ENCODE measurements at regions not wholly inside any gene's neighbourhood (a gene's known extent, or its start where the extent isn't known, plus 50 kb on each side); places are given as distances from the start of the nearest gene placed in this dataset.
A peak's percentile ranks its signal among the peaks of the same experiment; 100 is the strongest.
"Not testable (repeated sequence)": the region's sequence is repeated elsewhere in the genome, so short reads cannot be mapped to it uniquely, and the experiment has no call there.

GRCh38 chr13:64617231-64617630 is 2612.9 kb downstream of the PCDH9 start:
- DNase-seq: no peak

GRCh38 chr13:64591971-64592370 is 2638.2 kb downstream of the PCDH9 start:
- peak; percentile 0 for DNase-seq

GRCh38 chr13:64579331-64579730 is 2650.8 kb downstream of the PCDH9 start:
- DNase-seq: no peak

- DNase-seq: no peak
These were observed 2661.4 kb downstream of the PCDH9 start for GRCh38 chr13:64568748-64569147.

- DNase-seq: not testable (repeated sequence)
These were observed 2672.1 kb downstream of the PCDH9 start for GRCh38 chr13:64558031-64558430.

GRCh38 chr13:64556376-64556775 is 2673.8 kb downstream of the PCDH9 start:
- no peak for DNase-seq

GRCh38 chr13:64553411-64554129 is 2676.6 kb downstream of the PCDH9 start:
- DNase-seq: peak; percentile 11

GRCh38 chr13:64551755-64552154 is 2678.4 kb downstream of the PCDH9 start:
- no peak for DNase-seq

GRCh38 chr13:64546371-64546770 is 2683.8 kb downstream of the PCDH9 start:
- no peak for DNase-seq

- DNase-seq: no peak
These were observed 2689.2 kb downstream of the PCDH9 start for GRCh38 chr13:64540976-64541375.

- no peak for DNase-seq
These were observed 2689.7 kb downstream of the PCDH9 start for GRCh38 chr13:64540468-64540867.

- no peak for DNase-seq
These were observed 2691.4 kb downstream of the PCDH9 start for GRCh38 chr13:64538711-64539110.

- DNase-seq: no peak
These were observed 2695.8 kb downstream of the PCDH9 start for GRCh38 chr13:64534302-64534701.

GRCh38 chr13:64531400-64531799 is 2698.7 kb downstream of the PCDH9 start:
- no peak for DNase-seq

- DNase-seq: peak; percentile 49
These were observed 2700.2 kb downstream of the PCDH9 start for GRCh38 chr13:64529874-64530485.

- DNase-seq: no peak
These were observed 2701.3 kb downstream of the PCDH9 start for GRCh38 chr13:64528838-64529237.

GRCh38 chr13:64527561-64527960 is 2702.6 kb downstream of the PCDH9 start:
- DNase-seq: no peak

- DNase-seq: no peak
These were observed 2704.4 kb downstream of the PCDH9 start for GRCh38 chr13:64525687-64526086.

GRCh38 chr13:64510747-64511146 is 2719.4 kb downstream of the PCDH9 start:
- DNase-seq: no peak

GRCh38 chr13:64506246-64506645 is 2723.9 kb downstream of the PCDH9 start:
- no peak for DNase-seq

GRCh38 chr13:64505336-64505910 is 2724.7 kb downstream of the PCDH9 start:
- no peak for DNase-seq

GRCh38 chr13:64488731-64489130 is 2741.4 kb downstream of the PCDH9 start:
- DNase-seq: no peak

- no peak for DNase-seq
These were observed 2747.8 kb downstream of the PCDH9 start for GRCh38 chr13:64482373-64482772.

- no peak for DNase-seq
These were observed 2749.5 kb downstream of the PCDH9 start for GRCh38 chr13:64480672-64481071.
